H9 (cell line): ENCODE measurements at regions not wholly inside any gene's neighbourhood (a gene's known extent, or its start where the extent isn't known, plus 50 kb on each side); places are given as distances from the start of the nearest gene placed in this dataset.

Source experiments
- DNase-seq: peaks from one replicate; pipeline ENCODE4 v3.0.0-alpha.2; 2017
- H2AFZ ChIP-seq: one replicate; pipeline ENCODE4 v1.6.1; 2013; ENCODE audit warnings: mild to moderate bottlenecking, low read length, control low read depth, moderate library complexity
- H2AK5ac ChIP-seq: 2 replicates; pipeline ENCODE4 v1.6.1; 2013; ENCODE audit warnings: low read length, control low read depth, mixed read lengths; ENCODE audit not compliant: insufficient read length
- H2BK120ac ChIP-seq: one replicate; pipeline ENCODE4 v1.6.1; 2013; ENCODE audit warnings: low read depth, mild to moderate bottlenecking, low read length, control low read depth, inconsistent platforms; ENCODE audit not compliant: poor library complexity, severe bottlenecking
- H2BK12ac ChIP-seq: 2 replicates; pipeline ENCODE4 v1.6.1; 2013; ENCODE audit warnings: low read length, control low read depth, mixed read lengths, low read depth; ENCODE audit not compliant: insufficient read length
- H2BK15ac ChIP-seq: 2 replicates; pipeline ENCODE4 v1.6.1; 2013; ENCODE audit warnings: low read depth, low read length, control low read depth
- H2BK20ac ChIP-seq: one replicate; pipeline ENCODE4 v1.6.1; 2013; ENCODE audit warnings: low read depth, mild to moderate bottlenecking, low read length, control low read depth, inconsistent platforms; ENCODE audit not compliant: poor library complexity, severe bottlenecking
- H2BK5ac ChIP-seq: 2 replicates; pipeline ENCODE4 v1.6.1; 2013; ENCODE audit warnings: low read length, control low read depth, mixed read lengths; ENCODE audit not compliant: insufficient read length
- H3K14ac ChIP-seq: 2 replicates; pipeline ENCODE4 v1.6.1; 2013; ENCODE audit warnings: low read length, control low read depth; ENCODE audit not compliant: insufficient read depth
- H3K18ac ChIP-seq: 2 replicates; pipeline ENCODE4 v1.6.1; 2013; ENCODE audit warnings: low read depth, mild to moderate bottlenecking, mixed read lengths, low read length, control low read depth; ENCODE audit not compliant: insufficient read length
- H3K23ac ChIP-seq: 2 replicates; pipeline ENCODE4 v1.6.1; 2013; ENCODE audit warnings: low read length, control low read depth, mixed read lengths, low read depth; ENCODE audit not compliant: insufficient read length
- H3K23me2 ChIP-seq: 2 replicates; pipeline ENCODE4 v1.6.1; 2013; ENCODE audit warnings: low read depth, mild to moderate bottlenecking, mixed read lengths, low read length, control low read depth; ENCODE audit not compliant: insufficient read length, poor library complexity, severe bottlenecking
- H3K27ac ChIP-seq: 2 replicates; pipeline ENCODE4 v1.5.1; 2013; ENCODE audit warnings: low read length, control low read depth, mixed read lengths, low read depth; ENCODE audit not compliant: insufficient read length
- H3K27me3 ChIP-seq: 2 replicates; pipeline ENCODE4 v1.6.1; 2013; ENCODE audit warnings: low read length, control low read depth, inconsistent platforms; ENCODE audit not compliant: insufficient read depth
- H3K4ac ChIP-seq: 2 replicates; pipeline ENCODE4 v1.6.1; 2013; ENCODE audit warnings: low read depth, mild to moderate bottlenecking, control low read depth, inconsistent platforms, low read length, moderate library complexity
- H3K4me1 ChIP-seq: 2 replicates; pipeline ENCODE4 v1.6.1; 2013; ENCODE audit warnings: low read length, control low read depth, inconsistent platforms; ENCODE audit not compliant: insufficient read depth
- H3K4me2 ChIP-seq: 2 replicates; pipeline ENCODE4 v1.6.1; 2013; ENCODE audit warnings: low read length, control low read depth, mixed read lengths; ENCODE audit not compliant: insufficient read length, insufficient read depth
- H3K56ac ChIP-seq: 2 replicates; pipeline ENCODE4 v1.6.1; 2013; ENCODE audit warnings: low read depth, mild to moderate bottlenecking, mixed read lengths, low read length, control low read depth; ENCODE audit not compliant: insufficient read length
- H3K79me1 ChIP-seq: 2 replicates; pipeline ENCODE4 v1.6.1; 2013; ENCODE audit warnings: low read depth, mild to moderate bottlenecking, moderate library complexity, low read length, control low read depth, inconsistent platforms; ENCODE audit not compliant: insufficient read depth, poor library complexity, severe bottlenecking
- H3K79me2 ChIP-seq: 2 replicates; pipeline ENCODE4 v1.6.1; 2013; ENCODE audit warnings: low read length, control low read depth, inconsistent platforms; ENCODE audit not compliant: insufficient read depth
- H3K9ac ChIP-seq: 2 replicates; pipeline ENCODE4 v1.6.1; 2013; ENCODE audit warnings: low read length, control low read depth, mixed read lengths; ENCODE audit not compliant: insufficient read length; ENCODE audit errors: extremely low read depth
- H3K9me3 ChIP-seq: one replicate; pipeline ENCODE4 v1.6.1; 2013; ENCODE audit warnings: low read depth, low read length, inconsistent platforms; ENCODE audit not compliant: control insufficient read depth
- H3T11ph ChIP-seq: one replicate; pipeline ENCODE4 v1.6.1; 2013; ENCODE audit warnings: mild to moderate bottlenecking, low read length, control low read depth, inconsistent platforms
- H4K20me1 ChIP-seq: one replicate; pipeline ENCODE4 v1.6.1; 2013; ENCODE audit not compliant: control insufficient read depth, insufficient read length, insufficient read depth
- H4K5ac ChIP-seq: 2 replicates; pipeline ENCODE4 v1.6.1; 2013; ENCODE audit warnings: low read depth, mild to moderate bottlenecking, mixed read lengths, low read length, control low read depth; ENCODE audit not compliant: insufficient read length
- H4K8ac ChIP-seq: replicated peaks from 2 replicates; pipeline ENCODE4 v1.6.1; 2013; ENCODE audit warnings: low read length, control low read depth, mixed read lengths, low read depth; ENCODE audit not compliant: insufficient read length
- H4K91ac ChIP-seq: 2 replicates; pipeline ENCODE4 v1.6.1; 2013; ENCODE audit warnings: low read depth, mild to moderate bottlenecking, moderate library complexity, mixed read lengths, low read length, control low read depth; ENCODE audit not compliant: insufficient read length
- H3K27ac Mint-ChIP-seq, 3 experiments: 2 replicates in 2 of 3; 3 replicates in 1 of 3; pipeline ENCODE4 v1.8.0; 2020 to 2021; ENCODE audit warnings: mixed read lengths in 3 of 3, mild to moderate bottlenecking in 1 of 3, moderate library complexity in 1 of 3
- H3K27me3 Mint-ChIP-seq: 2 replicates; pipeline ENCODE4 v1.8.0; 2021; ENCODE audit warnings: low read depth, mild to moderate bottlenecking, moderate library complexity, mixed read lengths
- H3K36me3 Mint-ChIP-seq, 3 experiments: 2 replicates in 2 of 3; 3 replicates in 1 of 3; pipeline ENCODE4 v1.8.0; 2020 to 2021; ENCODE audit warnings: low read depth in 3 of 3, mixed read lengths in 3 of 3; ENCODE audit not compliant: insufficient read depth in 1 of 3
- H3K4me1 Mint-ChIP-seq, 2 experiments: 2 replicates each; pipeline ENCODE4 v1.8.0; 2020; ENCODE audit warnings: mixed read lengths in 2 of 2
- H3K4me3 Mint-ChIP-seq, 2 experiments: 2 replicates in 1 of 2; 3 replicates in 1 of 2; pipeline ENCODE4 v1.8.0; 2020 to 2021; ENCODE audit warnings: mild to moderate bottlenecking in 2 of 2, mixed read lengths in 2 of 2, moderate library complexity in 1 of 2
- H3K9me3 Mint-ChIP-seq, 2 experiments: 2 replicates in 1 of 2; 3 replicates in 1 of 2; pipeline ENCODE4 v1.8.0; 2020; ENCODE audit warnings: mild to moderate bottlenecking in 2 of 2, mixed read lengths in 2 of 2, moderate library complexity in 1 of 2
- CTCF ChIP-seq: fragments of 200-600 bp; sonication (generic); conservative IDR thresholded peaks from 3 replicates; pipeline ENCODE4 v1.8.0; 2021; ENCODE audit warnings: antibody characterized with exemption, mild to moderate bottlenecking
- WGBS: extraction: QIAGEN DNeasy Blood & Tissue Kit; methylation state at CpG from one replicate; pipeline ENCODE4 v1.1.7; 2013; ENCODE audit warnings: missing lambda C conversion rate, low lambda C conversion rate, mixed read lengths; ENCODE audit not compliant: insufficient read length; ENCODE audit errors: extremely low coverage; 5-methylcytosine and 5-hydroxymethylcytosine counted together

DNA sequence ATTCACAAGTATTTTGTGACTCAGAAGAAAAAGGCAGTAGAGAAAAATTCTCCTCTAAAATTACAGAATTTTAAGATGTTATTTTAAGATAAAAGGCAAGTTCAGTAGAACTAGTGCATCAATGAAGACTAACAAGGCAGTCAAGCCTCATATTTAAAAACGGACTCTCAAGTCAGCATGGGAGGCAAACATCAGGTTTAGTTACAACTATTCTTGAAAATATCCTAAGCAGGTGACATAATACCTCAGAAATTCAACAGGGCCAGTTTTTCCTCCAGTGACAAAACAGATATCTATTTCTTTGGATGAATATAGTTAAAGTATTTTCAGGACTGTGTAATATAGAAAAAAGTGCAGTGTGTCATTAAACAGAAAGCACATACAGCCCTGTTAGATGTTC is 194.0 kb upstream of the NMUR2 start:
- H2BK120ac ChIP-seq, result no peak overlapping the region
- no peak overlapping the region for H4K8ac ChIP-seq
- no peak overlapping the region for H2BK5ac ChIP-seq
- no peaks in the 10 kb centered on the region for H3K79me1 ChIP-seq
- H3K27me3 Mint-ChIP-seq, result no peaks in the 10 kb centered on the region
- no peak overlapping the region for H3K18ac ChIP-seq
- no peak overlapping the region for H2BK15ac ChIP-seq
- H2BK12ac ChIP-seq, result no peak overlapping the region
- H4K20me1 ChIP-seq, result no peaks in the 10 kb centered on the region
- no peak overlapping the region for H3K27ac ChIP-seq
- no peak overlapping the region for H3T11ph ChIP-seq
- no peak overlapping the region for H3K9ac ChIP-seq
- no peak for TF ChIP-seq CTCF
- no peaks in the 10 kb centered on the region for H3K9me3 ChIP-seq
- no peak overlapping the region for H2AK5ac ChIP-seq
- H3K56ac ChIP-seq, result no peak overlapping the region
- H3K4ac ChIP-seq, result no peak overlapping the region
- H3K9me3 Mint-ChIP-seq, result no peaks in the 10 kb centered on the region
- no peaks in the 10 kb centered on the region for H3K23me2 ChIP-seq
- H3K27me3 ChIP-seq, result no peaks in the 10 kb centered on the region
- no peaks in the 10 kb centered on the region for H3K4me1 Mint-ChIP-seq
- no peak overlapping the region for H3K4me2 ChIP-seq
- no peak for DNase-seq
- H3K4me1 ChIP-seq, result no peaks in the 10 kb centered on the region
- no peak overlapping the region for H4K91ac ChIP-seq
- no peak overlapping the region for H3K27ac Mint-ChIP-seq
- H2BK20ac ChIP-seq, result no peak overlapping the region
- no peak overlapping the region for H2AFZ ChIP-seq
- H3K36me3 Mint-ChIP-seq, result no peaks in the 10 kb centered on the region
- no CpG with 5 or more reads among the region's 1 CpG for WGBS
- no peak overlapping the region for H3K14ac ChIP-seq
- H4K5ac ChIP-seq, result no peak overlapping the region
- no peak overlapping the region for H3K4me3 Mint-ChIP-seq
- no peak overlapping the region for H3K23ac ChIP-seq
- no peaks in the 10 kb centered on the region for H3K79me2 ChIP-seq
